Anterior cingulate cortex (tissue), 58 donors: ENCODE measurements at regions not wholly inside any gene's neighbourhood (a gene's known extent, or its start where the extent isn't known, plus 50 kb on each side); places are given as distances from the start of the nearest gene placed in this dataset.
"Not testable (repeated sequence)": the region's sequence is repeated elsewhere in the genome, so short reads cannot be mapped to it uniquely, and the experiment has no call there.

Experiments
- DNase-seq, 58 donors: peaks; one replicate each; lab custom pipeline; 2025; lab: John Stamatoyannopoulos, UW

- peak in 15 of 58 donors; percentile 1 to 46 (median 12) for DNase-seq
These were observed 56.2 kb upstream of the ANXA1 start for GRCh38 chr9:73095425-73095824.

GRCh38 chr9:73093740-73094379, 57.8 kb upstream of the ANXA1 start:
- no peak for DNase-seq

- no peak for DNase-seq
These were observed 58.5 kb upstream of the ANXA1 start for GRCh38 chr9:73093016-73093739.

- no peak for DNase-seq
These were observed 59.8 kb upstream of the ANXA1 start for GRCh38 chr9:73091909-73092308.

- no peak for DNase-seq
These were observed 61.5 kb upstream of the ANXA1 start for GRCh38 chr9:73090214-73090613.

- DNase-seq, result no peak
These were observed 62.2 kb upstream of the ANXA1 start for GRCh38 chr9:73089304-73089985.

- not testable (repeated sequence) for DNase-seq
These were observed 63.8 kb upstream of the ANXA1 start for GRCh38 chr9:73087876-73088275.

- no peak for DNase-seq
These were observed 68.1 kb upstream of the ANXA1 start for GRCh38 chr9:73083519-73083918.

GRCh38 chr9:73081979-73082657, 69.5 kb upstream of the ANXA1 start:
- peak in 5 of 58 donors; percentile 1 to 59 (median 7) for DNase-seq

GRCh38 chr9:73080110-73080694, 71.5 kb upstream of the ANXA1 start:
- no peak for DNase-seq

GRCh38 chr9:73079326-73079725, 72.3 kb upstream of the ANXA1 start:
- no peak for DNase-seq

GRCh38 chr9:73077625-73078030, 74.0 kb upstream of the ANXA1 start:
- DNase-seq, result no peak

- no peak for DNase-seq
These were observed 74.7 kb upstream of the ANXA1 start for GRCh38 chr9:73076970-73077369.

GRCh38 chr9:73074176-73074708, 77.4 kb upstream of the ANXA1 start:
- no peak for DNase-seq

- peak in 1 of 58 donors; percentile 20 for DNase-seq
These were observed 78.1 kb upstream of the ANXA1 start for GRCh38 chr9:73073337-73074175.

- DNase-seq, result no peak
These were observed 84.6 kb upstream of the ANXA1 start for GRCh38 chr9:73067074-73067473.

GRCh38 chr9:73065439-73065838, 86.2 kb upstream of the ANXA1 start:
- peak in 18 of 58 donors; percentile 6 to 66 (median 22) for DNase-seq

GRCh38 chr9:73064315-73064714, 87.3 kb upstream of the ANXA1 start:
- no peak for DNase-seq

GRCh38 chr9:73061146-73061545, 90.5 kb upstream of the ANXA1 start:
- no peak for DNase-seq
